ENCODE measurements at regions not wholly inside any gene's neighbourhood (a gene's known extent, or its start where the extent isn't known, plus 50 kb on each side); places are given as distances from the start of the nearest gene placed in this dataset.

DNA sequence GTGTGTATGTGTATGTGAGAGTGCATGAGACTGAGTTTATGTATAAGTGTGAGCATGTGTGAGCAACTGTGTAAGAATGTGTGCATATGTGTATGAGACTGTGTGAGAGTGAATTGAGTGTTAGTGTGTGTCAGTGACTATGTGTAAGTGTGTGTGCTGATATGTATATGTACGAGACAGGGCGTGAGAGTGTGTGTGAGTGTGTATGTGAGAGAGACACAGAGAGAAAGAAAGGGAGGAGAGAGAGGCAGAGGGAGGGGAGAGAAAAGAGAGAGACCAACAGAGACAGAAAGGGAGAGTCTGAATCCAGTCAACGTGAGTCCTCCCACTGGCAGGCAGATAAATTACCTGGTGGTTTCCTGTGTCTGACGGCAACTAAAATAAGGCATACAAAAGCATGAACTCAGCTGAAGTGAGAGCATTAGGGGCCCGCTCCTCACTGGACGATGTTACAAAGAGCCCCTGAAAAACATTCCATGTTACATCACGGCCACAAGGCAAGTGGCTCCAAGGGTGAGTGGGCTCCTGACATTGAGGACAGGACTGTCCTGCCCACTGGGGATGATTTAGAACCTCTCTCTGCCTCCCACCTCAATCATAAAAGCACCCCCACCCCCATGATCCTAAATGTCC lies 66.6 kb upstream of the TIAM1 start:
- no peak overlapping the region for H3K4me3 ChIP-seq (ENCODE audit: low read depth, low read length)
- TF ChIP-seq, protein P1, sequence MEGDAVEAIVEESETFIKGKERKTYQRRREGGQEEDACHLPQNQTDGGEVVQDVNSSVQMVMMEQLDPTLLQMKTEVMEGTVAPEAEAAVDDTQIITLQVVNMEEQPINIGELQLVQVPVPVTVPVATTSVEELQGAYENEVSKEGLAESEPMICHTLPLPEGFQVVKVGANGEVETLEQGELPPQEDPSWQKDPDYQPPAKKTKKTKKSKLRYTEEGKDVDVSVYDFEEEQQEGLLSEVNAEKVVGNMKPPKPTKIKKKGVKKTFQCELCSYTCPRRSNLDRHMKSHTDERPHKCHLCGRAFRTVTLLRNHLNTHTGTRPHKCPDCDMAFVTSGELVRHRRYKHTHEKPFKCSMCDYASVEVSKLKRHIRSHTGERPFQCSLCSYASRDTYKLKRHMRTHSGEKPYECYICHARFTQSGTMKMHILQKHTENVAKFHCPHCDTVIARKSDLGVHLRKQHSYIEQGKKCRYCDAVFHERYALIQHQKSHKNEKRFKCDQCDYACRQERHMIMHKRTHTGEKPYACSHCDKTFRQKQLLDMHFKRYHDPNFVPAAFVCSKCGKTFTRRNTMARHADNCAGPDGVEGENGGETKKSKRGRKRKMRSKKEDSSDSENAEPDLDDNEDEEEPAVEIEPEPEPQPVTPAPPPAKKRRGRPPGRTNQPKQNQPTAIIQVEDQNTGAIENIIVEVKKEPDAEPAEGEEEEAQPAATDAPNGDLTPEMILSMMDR (IDR thresholded peaks at IDR 0.05; ENCODE audit: low read depth, low read length, missing control alignments): no peak
- no peak for DNase-seq (ENCODE audit: low read depth)
- in situ Hi-C loops (cut with HindIII; ENCODE audit: low sequenced_read_pairs): no loop called here

DNA sequence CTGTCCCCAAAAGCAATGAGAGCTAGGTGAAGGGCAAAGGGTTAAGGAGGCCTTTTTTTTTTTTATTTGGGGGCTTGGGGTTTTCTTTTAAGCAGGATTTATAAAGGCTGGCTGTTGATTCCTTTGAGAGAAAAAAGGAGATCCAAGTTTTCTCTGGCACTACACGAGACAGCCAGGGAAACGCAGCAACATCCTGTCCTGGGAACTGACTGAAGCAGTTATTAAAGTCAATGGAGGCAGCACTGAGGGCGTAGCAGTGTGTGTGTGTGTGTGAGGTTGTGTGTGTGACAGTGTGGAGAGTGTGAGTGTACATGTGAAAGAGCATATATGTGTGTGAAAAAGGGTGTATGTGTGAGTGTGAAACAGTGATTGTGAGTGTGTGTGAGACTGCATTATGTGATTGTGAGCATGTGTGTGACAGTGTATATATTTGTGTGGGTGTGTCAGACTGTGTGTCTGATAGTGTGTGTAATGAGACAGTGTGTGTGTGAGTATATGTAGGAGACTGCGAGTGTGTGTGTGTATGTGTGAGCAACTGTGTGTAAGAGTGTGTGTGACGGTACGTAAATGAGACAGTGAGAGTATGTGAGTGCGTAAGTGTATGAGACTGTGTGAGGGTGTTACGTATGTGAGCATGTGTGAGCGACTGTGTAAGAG lies 65.9 kb upstream of the TIAM1 start:
- TF ChIP-seq, protein P1 (IDR thresholded peaks at IDR 0.05; ENCODE audit: low read depth, low read length, missing control alignments): no peak
- H3K4me3 ChIP-seq (ENCODE audit: low read depth, low read length): no peak overlapping the region
- no peak for DNase-seq (ENCODE audit: low read depth)
- in situ Hi-C loops (cut with HindIII; ENCODE audit: low sequenced_read_pairs): no loop called here

DNA sequence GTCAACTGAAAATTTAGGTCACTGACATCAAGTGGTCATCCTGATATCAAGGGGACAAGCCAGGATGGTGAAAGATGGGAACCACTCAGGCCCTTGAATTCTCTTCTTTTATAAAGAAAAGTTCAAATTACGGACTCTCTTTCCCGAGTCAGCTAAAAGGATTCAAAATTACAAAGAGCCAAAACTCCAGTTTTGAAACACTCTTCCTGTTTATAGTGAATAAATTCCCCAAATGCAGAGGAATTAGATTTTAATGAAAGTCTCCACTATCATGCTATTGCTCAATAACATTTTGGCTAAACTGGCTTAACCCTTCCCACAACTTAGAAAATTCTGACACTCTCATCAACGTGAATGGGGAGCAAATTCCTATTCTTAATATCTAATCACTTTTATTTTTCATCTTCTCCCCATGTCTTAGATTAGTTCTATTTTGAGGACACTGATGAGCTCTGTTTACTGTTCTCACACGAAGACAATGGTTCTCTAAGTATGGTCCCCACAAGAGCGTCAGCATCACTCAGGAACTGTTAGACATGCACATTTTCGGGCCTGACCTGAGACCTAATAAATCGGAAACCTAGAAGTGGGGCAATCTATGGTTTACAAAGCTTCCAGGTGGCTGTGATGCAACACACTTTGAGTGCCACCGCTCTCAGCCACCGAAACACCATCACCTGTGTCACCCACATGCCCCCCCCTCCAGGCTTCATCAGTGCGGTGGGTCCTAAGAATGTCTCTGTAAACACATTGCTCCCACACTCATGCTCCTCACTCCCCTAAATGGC lies 64.4 kb upstream of the TIAM1 start:
- no peak overlapping the region for H3K4me3 ChIP-seq (ENCODE audit: low read depth, low read length)
- DNase-seq (ENCODE audit: low read depth): no peak
- TF ChIP-seq, protein P1 (IDR thresholded peaks at IDR 0.05; ENCODE audit: low read depth, low read length, missing control alignments): no peak
- in situ Hi-C loops (cut with HindIII; ENCODE audit: low sequenced_read_pairs): no loop called here

DNA sequence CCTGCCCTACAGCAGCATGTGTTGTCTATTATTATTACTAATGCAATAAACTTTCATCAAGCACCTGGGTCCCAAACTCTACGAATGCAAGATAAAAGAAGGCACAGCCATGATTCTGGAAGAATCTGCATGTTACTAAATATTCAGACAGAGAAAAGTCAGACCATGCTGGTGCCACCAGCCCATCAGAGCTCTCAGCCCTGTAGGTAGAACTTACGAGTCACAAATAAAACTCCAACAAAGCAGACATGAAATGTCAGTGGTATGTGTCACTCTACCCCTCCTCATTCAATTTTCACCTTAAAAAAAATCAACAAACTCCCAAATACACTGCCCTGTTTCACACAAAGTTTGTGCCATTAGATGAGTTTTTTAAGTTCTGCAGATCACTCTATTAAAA lies 62.4 kb upstream of the TIAM1 start:
- TF ChIP-seq, protein P1 (IDR thresholded peaks at IDR 0.05; ENCODE audit: low read depth, low read length, missing control alignments): no peak
- in situ Hi-C loops (cut with HindIII; ENCODE audit: low sequenced_read_pairs): no loop called here
- DNase-seq (ENCODE audit: low read depth): no peak
- H3K4me3 ChIP-seq (ENCODE audit: low read depth, low read length): no peak overlapping the region

DNA sequence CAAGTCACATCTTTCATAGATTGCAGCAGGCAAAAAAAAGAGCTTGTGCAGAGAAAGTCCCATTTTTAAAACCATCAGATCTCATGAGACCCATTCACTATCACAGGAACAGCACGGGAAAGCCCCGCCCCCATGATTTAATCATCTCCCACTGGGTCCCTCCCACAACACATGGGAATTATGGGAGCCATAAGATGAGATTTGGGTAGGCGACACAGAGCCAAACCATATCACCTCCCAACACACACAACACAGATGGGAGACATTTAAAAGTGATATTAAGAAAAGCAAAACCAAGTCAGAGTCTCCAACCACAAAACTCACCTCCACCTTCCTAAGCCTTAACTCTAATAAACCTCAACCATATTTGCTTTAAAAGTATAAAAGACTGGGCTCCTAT lies 61.5 kb upstream of the TIAM1 start:
- H3K4me3 ChIP-seq (ENCODE audit: low read depth, low read length): no peak overlapping the region
- no peak for DNase-seq (ENCODE audit: low read depth)
- TF ChIP-seq, protein P1 (IDR thresholded peaks at IDR 0.05; ENCODE audit: low read depth, low read length, missing control alignments): no peak
- in situ Hi-C loops (cut with HindIII; ENCODE audit: low sequenced_read_pairs): no loop called here

DNA sequence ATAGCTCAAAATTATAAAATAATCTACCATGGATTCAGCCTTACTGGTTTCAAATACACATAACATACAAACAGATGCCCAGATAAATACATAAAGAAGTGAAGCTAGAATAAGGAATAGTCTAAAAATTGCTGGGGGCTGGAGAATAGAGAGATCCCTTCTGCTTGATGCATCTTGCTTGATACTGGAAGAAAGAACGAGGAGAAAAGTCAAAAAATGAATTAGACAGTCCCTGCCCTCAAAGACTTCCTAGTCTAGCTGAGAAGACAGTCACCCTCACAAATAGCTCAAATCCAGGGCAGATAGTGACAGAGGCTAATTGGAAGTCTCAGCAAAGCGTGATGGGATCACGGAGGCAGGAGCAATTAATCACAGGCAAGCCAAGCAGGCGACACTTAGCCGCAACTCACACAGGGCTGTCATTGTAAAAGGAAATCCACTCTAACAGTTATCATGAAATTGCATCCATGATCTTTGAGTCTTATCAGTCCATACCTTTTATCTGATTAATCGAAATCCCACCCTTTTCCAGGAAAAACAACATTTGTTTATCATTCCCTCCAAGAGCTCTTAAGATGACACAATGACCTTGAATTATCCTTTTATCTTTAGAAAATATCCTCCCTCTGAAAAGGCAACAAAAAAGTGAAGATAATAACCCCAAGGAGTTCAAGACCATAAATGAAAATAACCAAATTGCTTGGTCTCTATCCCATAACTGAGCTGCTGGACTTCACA lies 59.7 kb upstream of the TIAM1 start:
- no peak for DNase-seq (ENCODE audit: low read depth)
- TF ChIP-seq, protein P1 (IDR thresholded peaks at IDR 0.05; ENCODE audit: low read depth, low read length, missing control alignments): no peak
- in situ Hi-C loops (cut with HindIII; ENCODE audit: low sequenced_read_pairs): no loop called here

More for the DNA sequence above, 59.7 kb upstream of the TIAM1 start:
- H3K4me3 ChIP-seq (ENCODE audit: low read depth, low read length): no peak overlapping the region

All from astrocyte of the cerebellum (primary cell).